NCI-H1092 treated with DMSO at 0.1 percent for 48 hours (cell line): ENCODE measurements at regions not wholly inside any gene's neighbourhood (a gene's known extent, or its start where the extent isn't known, plus 50 kb on each side); places are given as distances from the start of the nearest gene placed in this dataset.
A peak's percentile ranks its signal among the peaks of the same experiment; 100 is the strongest.

Experiments
- DNase-seq: peaks from one replicate; lab custom pipeline; 2025; lab: John Stamatoyannopoulos, UW

- no peak for DNase-seq
Observed at GRCh38 chr11:97149741-97150140, 759.9 kb downstream of the JRKL start.

DNA sequence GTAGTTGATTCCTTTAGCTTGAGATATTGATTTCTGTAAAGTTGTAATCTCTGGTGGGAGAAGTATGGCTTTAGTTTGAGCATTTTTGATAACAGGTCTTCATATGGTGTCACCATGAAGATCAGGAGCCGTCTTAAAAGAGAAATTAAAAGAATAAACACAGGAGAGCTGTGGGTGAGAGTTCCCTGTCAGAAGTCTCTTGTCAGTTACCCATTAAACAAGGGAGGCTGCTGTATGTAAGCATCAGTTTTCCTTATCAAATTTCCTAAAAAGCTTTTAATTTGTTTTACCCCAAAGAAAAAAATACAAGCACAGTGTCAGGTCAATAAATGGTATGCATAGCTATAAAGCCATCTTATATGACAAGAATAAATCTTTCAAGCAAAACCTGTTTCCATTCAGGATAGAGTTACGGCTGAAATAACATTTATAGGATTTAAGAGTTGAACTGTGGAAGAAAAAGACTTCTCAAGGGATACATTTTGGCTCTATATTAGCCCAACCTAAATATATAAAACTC is 767.5 kb downstream of the JRKL start:
- DNase-seq = no peak

- DNase-seq = no peak
Observed at GRCh38 chr11:97158243-97158642, 768.4 kb downstream of the JRKL start.

GRCh38 chr11:97163631-97164191 is 773.9 kb downstream of the JRKL start:
- DNase-seq = no peak

DNA sequence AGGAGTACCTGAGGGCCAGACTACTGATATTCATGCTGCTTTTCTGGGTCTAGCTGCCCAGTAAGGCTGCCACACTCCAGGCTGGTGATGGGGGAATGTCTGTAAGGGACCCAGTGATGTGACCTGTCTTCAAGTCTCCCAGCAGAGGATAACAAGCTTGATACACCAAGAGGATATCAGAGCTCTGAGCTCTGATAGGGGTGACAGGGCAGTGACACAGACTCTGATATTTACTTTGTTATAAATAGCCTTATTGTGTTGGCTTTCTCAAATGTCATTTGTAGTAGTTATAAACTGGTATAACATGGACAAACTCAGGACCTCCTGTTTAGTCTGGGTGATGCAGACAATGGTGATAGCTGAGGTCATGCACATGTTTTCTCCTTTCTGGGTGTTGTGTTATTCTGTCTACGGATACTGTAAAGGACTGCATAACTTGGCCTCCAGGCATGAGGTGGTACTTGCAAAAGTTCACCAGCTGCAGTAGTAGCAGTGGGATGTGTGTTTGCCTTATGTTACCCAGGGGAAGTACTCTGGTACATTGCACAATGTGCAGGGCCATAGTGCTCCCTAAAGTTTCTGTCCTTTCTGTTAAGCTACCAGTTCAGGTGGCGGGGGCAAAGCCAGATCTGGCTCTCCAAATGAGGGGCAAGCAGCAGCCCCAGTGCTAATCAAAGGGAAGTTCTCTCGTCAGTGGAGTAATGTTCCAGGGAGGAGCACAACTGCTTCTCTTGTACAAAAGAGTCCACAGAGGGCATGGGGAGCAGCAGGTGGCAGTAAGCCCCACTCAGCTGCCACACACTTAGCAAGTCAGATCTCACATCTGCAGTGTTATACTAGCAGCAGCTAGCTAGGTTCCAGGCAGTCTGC is 812.2 kb downstream of the JRKL start:
- no peak for DNase-seq

DNA sequence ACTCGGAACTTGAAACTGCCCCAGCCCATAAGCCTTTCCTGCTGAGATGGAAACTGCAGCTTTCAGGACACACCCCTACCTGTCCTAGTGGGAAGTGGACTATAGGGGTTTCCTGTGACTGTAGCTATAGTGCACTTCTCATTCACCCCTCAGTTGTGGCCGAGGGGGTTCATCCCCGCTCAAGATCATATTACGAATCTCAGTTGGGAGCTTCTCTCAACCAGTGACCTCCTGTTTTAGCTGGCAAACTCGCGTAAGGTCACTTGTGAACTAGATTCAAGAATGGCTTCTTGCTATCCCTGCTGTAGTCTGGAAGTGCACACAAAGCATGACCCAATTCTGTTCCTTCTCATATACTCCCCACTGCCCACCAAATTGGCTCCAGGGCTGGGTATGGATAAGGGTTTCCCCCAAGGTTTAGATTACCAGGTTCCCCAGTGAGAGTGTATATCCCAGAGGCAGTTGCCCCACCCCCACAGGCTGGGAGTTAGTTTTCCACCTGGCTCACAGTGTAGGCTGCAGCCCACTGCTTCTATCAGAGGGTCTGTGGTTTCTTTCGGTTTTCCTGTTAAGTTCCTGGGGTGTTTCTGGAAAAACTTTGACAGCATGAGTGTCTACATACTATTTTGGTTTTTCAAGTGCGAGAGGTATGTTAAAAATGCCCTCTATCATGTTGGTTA is 812.9 kb downstream of the JRKL start:
- no peak for DNase-seq

DNA sequence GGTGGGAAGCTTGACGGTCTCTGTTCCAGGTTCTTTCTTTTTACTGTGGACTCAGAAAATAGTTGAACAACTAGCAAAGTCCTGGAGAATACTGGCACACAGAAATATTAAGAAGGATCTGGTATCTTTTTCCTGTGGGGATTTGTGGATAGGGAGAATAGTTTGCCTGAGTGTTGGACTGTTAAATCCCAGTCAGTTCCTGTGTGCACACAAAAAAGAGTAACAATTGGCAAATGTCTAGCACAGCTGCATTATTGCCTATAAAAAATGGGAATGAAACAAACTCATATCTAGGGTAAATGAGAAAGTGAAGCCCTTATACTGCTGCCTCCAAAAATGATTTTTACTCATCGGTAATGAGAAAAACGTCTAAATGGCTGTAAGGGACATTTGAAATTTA is 828.2 kb downstream of the JRKL start:
- DNase-seq = no peak

DNA sequence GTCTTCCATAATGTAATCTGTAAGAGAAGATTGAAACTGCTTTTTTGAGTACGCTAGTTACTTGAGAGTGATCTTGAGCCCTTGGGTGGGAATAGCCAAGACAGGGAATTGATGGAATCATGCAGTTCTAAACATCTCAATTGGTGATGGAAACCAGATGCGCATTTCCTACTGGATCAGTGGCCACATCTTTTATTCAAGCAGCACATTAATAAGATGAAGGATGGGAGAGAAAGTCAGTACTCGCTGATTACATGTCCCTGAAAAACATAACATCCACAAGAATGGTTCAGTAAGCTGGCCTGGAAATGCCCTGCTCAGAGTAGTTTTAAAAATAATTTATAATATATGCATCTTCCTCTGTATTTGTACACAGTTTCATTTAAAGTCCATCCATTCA is 833.8 kb downstream of the JRKL start:
- DNase-seq = no peak

GRCh38 chr11:97224396-97224795 is 834.6 kb downstream of the JRKL start:
- no peak for DNase-seq

GRCh38 chr11:97225794-97226193 is 836.0 kb downstream of the JRKL start:
- DNase-seq = no peak

GRCh38 chr11:97229936-97230335 is 840.1 kb downstream of the JRKL start:
- peak; percentile 10 for DNase-seq

DNA sequence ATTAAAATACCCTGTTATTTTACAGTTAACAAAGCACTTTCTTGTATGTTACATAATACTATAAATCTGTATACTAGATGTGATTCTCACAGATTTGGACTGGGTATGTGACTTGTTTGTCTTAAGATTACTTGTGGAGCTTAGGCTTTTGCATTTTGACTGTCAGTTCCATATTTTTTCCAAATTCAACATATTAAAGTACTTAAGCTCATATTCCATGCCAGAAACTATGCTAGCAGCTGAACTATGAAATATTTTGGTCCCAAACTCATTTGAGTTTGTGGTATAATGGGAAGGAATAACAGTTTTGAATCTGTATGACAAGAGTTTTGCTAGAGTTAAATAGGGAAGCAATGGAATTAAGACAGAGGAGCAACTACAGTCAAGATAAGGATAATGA is 841.4 kb downstream of the JRKL start:
- DNase-seq = no peak

- DNase-seq = no peak
Observed at GRCh38 chr11:97234016-97234415, 844.2 kb downstream of the JRKL start.

DNA sequence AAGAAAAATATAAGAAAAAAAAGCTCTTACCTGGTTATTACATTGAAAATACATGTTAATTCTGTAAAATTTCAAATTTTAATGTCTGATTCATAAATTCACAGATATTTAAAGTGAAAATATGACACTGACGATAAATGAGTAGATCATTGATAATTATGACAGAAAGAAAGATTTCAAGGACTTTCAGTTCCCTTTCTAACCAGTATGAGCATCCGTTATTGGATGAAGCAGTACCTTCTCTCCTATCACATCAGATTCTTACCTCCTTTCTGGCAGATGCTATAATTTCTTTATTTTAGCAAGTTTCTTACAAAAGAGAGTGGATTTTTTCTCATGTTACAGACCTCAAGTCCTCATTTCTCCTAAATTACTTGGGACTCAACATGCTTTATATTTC is 847.3 kb downstream of the JRKL start:
- no peak for DNase-seq

DNA sequence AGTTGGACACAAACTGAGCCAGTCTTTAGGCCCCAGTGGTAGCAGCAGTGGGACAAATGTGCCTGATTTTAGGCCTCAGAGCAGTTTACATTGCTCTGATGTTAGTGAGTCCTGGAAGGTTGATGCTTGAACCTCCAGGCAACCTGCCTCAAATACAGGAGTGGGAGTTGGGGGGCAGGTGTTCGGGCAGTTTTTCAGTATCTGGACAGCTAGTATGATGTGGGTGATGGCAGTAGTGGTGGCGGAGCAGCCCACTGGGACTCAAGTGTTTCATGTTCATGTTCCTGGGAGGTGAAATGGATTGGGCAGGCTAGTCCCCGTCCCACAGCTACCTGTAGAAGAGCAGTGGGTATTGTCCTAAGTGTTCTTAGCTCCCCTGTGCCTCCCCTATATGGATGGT is 857.8 kb downstream of the JRKL start:
- no peak for DNase-seq

DNA sequence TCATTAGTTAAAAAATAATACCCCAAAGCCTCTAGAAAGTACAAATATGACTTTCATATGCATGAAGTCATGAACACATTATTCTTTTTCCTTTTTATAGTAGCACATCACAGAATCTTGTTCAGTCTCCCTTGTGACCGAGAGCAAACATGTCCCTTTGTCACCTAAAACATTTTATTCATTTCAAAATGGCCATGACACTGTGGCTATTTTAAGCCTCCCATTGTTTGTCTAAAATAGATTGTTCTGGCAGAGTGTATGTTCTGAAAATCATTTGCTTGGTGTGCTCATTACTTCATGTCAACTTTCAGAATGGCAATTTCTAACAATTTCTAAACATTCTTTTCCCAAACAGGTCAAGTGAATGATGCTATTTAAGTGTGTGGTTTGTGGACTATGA is 865.0 kb downstream of the JRKL start:
- DNase-seq = no peak

- no peak for DNase-seq
Observed at GRCh38 chr11:97259434-97259833, 869.6 kb downstream of the JRKL start.

DNA sequence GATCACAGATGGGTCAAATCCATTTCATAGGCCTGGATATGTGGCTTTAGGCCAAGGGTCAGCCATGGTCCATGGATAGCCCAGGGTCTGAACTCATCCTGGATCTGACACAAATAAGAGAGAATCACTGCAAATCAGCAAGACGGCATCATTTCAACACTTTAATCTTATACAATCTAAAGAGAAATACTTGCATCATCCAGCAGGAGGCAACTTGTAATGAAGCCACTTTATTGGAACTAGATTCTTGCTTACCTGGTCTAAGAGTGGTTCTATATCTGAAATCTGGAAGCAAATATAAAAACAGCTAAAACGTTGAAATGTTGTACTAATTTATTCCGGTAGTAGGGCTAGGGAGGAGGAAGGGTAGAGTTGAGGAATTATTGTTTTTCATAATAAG is 870.1 kb downstream of the JRKL start:
- DNase-seq = no peak

DNA sequence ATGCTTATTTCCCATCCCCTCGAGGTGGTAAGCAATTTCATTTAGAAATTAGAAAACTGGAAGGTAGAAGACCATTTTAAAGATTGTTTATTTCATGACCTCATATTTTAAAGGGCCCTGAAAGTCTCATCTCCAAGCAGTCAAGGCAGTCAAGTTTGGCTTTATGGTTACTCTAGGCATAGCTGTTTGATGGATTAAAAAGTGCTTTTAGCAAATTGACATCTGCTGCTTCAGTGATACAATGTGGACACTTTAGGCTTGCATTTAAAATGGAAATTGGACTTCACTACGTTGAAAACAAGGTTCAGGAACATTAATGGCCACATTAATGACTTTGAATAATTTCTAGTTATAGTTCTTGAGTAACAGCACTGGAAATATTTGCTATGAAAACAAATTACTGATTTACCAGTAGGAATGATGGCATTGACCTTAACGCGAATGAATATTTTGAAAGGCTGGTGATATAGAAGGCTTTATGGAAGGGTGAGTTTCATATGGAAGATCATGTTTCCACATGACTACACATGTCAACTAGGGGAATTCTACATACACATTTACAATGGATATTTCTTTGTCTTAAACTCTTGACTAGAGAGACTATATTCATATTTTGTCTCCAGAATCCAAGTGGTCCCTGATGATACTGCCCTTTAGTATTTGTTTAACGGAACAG is 873.5 kb downstream of the JRKL start:
- no peak for DNase-seq

DNA sequence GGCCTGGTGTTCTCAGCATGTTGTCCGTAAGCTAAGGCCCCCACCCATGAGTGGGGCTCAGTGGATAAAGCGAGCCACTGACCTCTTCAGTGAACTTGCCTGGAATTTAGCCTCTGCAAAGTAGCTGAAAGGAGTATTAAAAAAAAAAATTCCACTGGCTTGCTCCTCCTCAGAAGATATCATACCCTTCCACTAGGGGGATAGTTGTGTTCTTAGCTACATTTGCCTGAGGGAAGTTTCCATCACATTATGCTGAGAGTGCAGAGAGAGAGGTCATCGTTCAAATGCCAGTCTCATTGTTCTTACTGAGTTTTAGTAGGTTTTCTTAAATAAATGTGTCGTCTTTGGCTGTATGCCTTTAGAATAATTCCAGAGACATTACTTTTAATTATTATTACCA is 879.7 kb downstream of the JRKL start:
- no peak for DNase-seq

DNA sequence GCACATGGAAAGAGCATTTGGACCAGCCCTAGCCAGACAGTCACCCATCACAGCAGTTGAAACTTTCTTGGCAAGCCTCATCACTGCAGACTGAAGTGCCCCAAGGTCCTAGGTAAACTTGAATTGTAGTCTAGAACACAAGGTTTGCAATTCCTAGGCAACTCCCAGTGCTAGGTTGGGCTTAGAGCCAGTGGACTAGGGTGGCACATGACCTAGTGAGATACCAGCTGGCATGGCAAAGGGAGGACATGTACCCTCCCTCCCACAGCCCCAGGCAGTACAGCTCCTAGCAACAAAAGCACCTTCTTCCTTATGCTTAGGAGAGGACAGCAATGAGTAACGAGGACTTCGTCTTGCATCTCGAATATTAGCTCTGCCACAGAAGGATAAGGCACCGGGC is 889.5 kb downstream of the JRKL start:
- no peak for DNase-seq

- DNase-seq = no peak
Observed at GRCh38 chr11:97280347-97280746, 890.5 kb downstream of the JRKL start.

DNA sequence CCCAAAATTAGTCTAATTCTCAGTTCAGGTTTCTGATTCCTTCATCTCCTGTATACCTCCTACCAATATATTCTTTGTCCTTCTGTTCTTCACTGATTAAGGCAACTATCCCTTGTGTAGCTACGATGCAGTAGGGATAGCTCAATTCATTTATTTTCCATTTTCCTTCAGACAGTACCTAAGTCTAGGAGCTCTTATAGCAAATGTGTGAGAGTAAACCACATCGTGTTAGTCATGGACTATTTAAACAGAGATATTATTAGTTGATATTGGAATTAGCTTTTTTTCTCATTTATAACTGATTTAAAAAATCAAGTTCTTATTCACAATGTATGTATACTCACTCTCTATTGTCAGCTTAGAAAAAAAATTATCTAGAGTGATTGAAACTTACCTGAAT is 900.0 kb downstream of the JRKL start:
- no peak for DNase-seq
